ENCODE measurements at regions not wholly inside any gene's neighbourhood (a gene's known extent, or its start where the extent isn't known, plus 50 kb on each side); places are given as distances from the start of the nearest gene placed in this dataset.
"Not testable (repeated sequence)": the region's sequence is repeated elsewhere in the genome, so short reads cannot be mapped to it uniquely, and the experiment has no call there.

GRCh38 chr5:36384845-36385244, 83.1 kb upstream of the RANBP3L start:
- Histone ChIP-seq H3K36me3 (ENCODE audit: control insufficient read depth, insufficient read depth, low read length) (no peaks in the 10 kb centered on the region), H3K9me3 (ENCODE audit: control insufficient read depth, insufficient read depth, low read length) (no peaks in the 10 kb centered on the region), H3K4me1 (ENCODE audit: control insufficient read depth, insufficient read depth, low read length) (no peaks in the 10 kb centered on the region), H3K4me3 (ENCODE audit: low read depth, low read length) (no peak overlapping the region), H3K27me3 (ENCODE audit: control insufficient read depth, insufficient read depth, low read length) (no peaks in the 10 kb centered on the region), H3K27ac (ENCODE audit: low read depth, low read length) (no peak overlapping the region)
- WGBS (ENCODE audit: insufficient coverage) = 57% methylated on average over 2 of the region's 3 CpGs
- DNase-seq (ENCODE audit: low read depth in 4 of 6, low spot score in 6 of 6) = no peak

GRCh38 chr5:36385495-36385894, 83.8 kb upstream of the RANBP3L start:
- Histone ChIP-seq H3K4me3 (ENCODE audit: low read depth, low read length) (no peak overlapping the region), H3K27me3 (ENCODE audit: control insufficient read depth, insufficient read depth, low read length) (no peaks in the 10 kb centered on the region), H3K9me3 (ENCODE audit: control insufficient read depth, insufficient read depth, low read length) (no peaks in the 10 kb centered on the region), H3K27ac (ENCODE audit: low read depth, low read length) (no peak overlapping the region), H3K36me3 (ENCODE audit: control insufficient read depth, insufficient read depth, low read length) (no peaks in the 10 kb centered on the region), H3K4me1 (ENCODE audit: control insufficient read depth, insufficient read depth, low read length) (no peaks in the 10 kb centered on the region)
- no peak for DNase-seq (ENCODE audit: low read depth in 4 of 6, low spot score in 6 of 6)
- 96% methylated on average over 2 of the region's 2 CpGs for whole genome bisulfite sequencing (ENCODE audit: insufficient coverage)

GRCh38 chr5:36388288-36388687, 86.6 kb upstream of the RANBP3L start:
- H3K9me3 ChIP-seq (ENCODE audit: control insufficient read depth, insufficient read depth, low read length) = no peaks in the 10 kb centered on the region
- DNase-seq (ENCODE audit: low read depth in 4 of 6, low spot score in 6 of 6) = no peak
- no peaks in the 10 kb centered on the region for H3K4me1 ChIP-seq (ENCODE audit: control insufficient read depth, insufficient read depth, low read length)
- H3K36me3 ChIP-seq (ENCODE audit: control insufficient read depth, insufficient read depth, low read length) = no peaks in the 10 kb centered on the region
- no peak overlapping the region for H3K4me3 ChIP-seq (ENCODE audit: low read depth, low read length)
- H3K27ac ChIP-seq (ENCODE audit: low read depth, low read length) = no peak overlapping the region
- no CpG with 5 or more reads among the region's 4 CpGs for WGBS (ENCODE audit: insufficient coverage)
- H3K27me3 ChIP-seq (ENCODE audit: control insufficient read depth, insufficient read depth, low read length) = no peaks in the 10 kb centered on the region

GRCh38 chr5:36389245-36389644, 87.5 kb upstream of the RANBP3L start:
- no peaks in the 10 kb centered on the region for H3K9me3 ChIP-seq (ENCODE audit: control insufficient read depth, insufficient read depth, low read length)
- WGBS (ENCODE audit: insufficient coverage) = no CpG with 5 or more reads among the region's 4 CpGs

GRCh38 chr5:36390640-36391039, 88.9 kb upstream of the RANBP3L start:
- H3K36me3 ChIP-seq (ENCODE audit: control insufficient read depth, insufficient read depth, low read length) = no peaks in the 10 kb centered on the region
- 84% methylated on average over 7 of the region's 9 CpGs for WGBS (ENCODE audit: insufficient coverage)
- no peak overlapping the region for H3K4me3 ChIP-seq (ENCODE audit: low read depth, low read length)
- H3K27me3 ChIP-seq (ENCODE audit: control insufficient read depth, insufficient read depth, low read length) = no peaks in the 10 kb centered on the region
- no peaks in the 10 kb centered on the region for H3K9me3 ChIP-seq (ENCODE audit: control insufficient read depth, insufficient read depth, low read length)
- no peaks in the 10 kb centered on the region for H3K4me1 ChIP-seq (ENCODE audit: control insufficient read depth, insufficient read depth, low read length)
- no peak overlapping the region for H3K27ac ChIP-seq (ENCODE audit: low read depth, low read length)
- no peak for DNase-seq (ENCODE audit: low read depth in 4 of 6, low spot score in 6 of 6)

More at GRCh38 chr5:36389245-36389644, 87.5 kb upstream of the RANBP3L start:
- Histone ChIP-seq H3K4me3 (ENCODE audit: low read depth, low read length) (no peak overlapping the region), H3K27me3 (ENCODE audit: control insufficient read depth, insufficient read depth, low read length) (no peaks in the 10 kb centered on the region), H3K27ac (ENCODE audit: low read depth, low read length) (no peak overlapping the region), H3K36me3 (ENCODE audit: control insufficient read depth, insufficient read depth, low read length) (no peaks in the 10 kb centered on the region), H3K4me1 (ENCODE audit: control insufficient read depth, insufficient read depth, low read length) (no peaks in the 10 kb centered on the region)
- peak in 1 of 6 donors; percentile 38 for DNase-seq (ENCODE audit: low read depth in 4 of 6, low spot score in 6 of 6)

GRCh38 chr5:36392186-36392585, 90.5 kb upstream of the RANBP3L start:
- Histone ChIP-seq H3K9me3 (ENCODE audit: control insufficient read depth, insufficient read depth, low read length) (no peaks in the 10 kb centered on the region), H3K27me3 (ENCODE audit: control insufficient read depth, insufficient read depth, low read length) (no peaks in the 10 kb centered on the region), H3K36me3 (ENCODE audit: control insufficient read depth, insufficient read depth, low read length) (no peaks in the 10 kb centered on the region), H3K4me3 (ENCODE audit: low read depth, low read length) (no peak overlapping the region), H3K4me1 (ENCODE audit: control insufficient read depth, insufficient read depth, low read length) (no peaks in the 10 kb centered on the region), H3K27ac (ENCODE audit: low read depth, low read length) (no peak overlapping the region)
- 63% methylated on average over 3 of the region's 5 CpGs for WGBS (ENCODE audit: insufficient coverage)
- no peak for DNase-seq (ENCODE audit: low read depth in 4 of 6, low spot score in 6 of 6)

GRCh38 chr5:36392818-36393217, 91.1 kb upstream of the RANBP3L start:
- no peaks in the 10 kb centered on the region for H3K4me1 ChIP-seq (ENCODE audit: control insufficient read depth, insufficient read depth, low read length)
- H3K27ac ChIP-seq (ENCODE audit: low read depth, low read length) = no peak overlapping the region
- H3K9me3 ChIP-seq (ENCODE audit: control insufficient read depth, insufficient read depth, low read length) = no peaks in the 10 kb centered on the region
- H3K36me3 ChIP-seq (ENCODE audit: control insufficient read depth, insufficient read depth, low read length) = no peaks in the 10 kb centered on the region
- no peak overlapping the region for H3K4me3 ChIP-seq (ENCODE audit: low read depth, low read length)
- no peaks in the 10 kb centered on the region for H3K27me3 ChIP-seq (ENCODE audit: control insufficient read depth, insufficient read depth, low read length)
- DNase-seq (ENCODE audit: low read depth in 4 of 6, low spot score in 6 of 6) = peak in 1 of 6 donors; percentile 37

GRCh38 chr5:36393656-36394428, 92.1 kb upstream of the RANBP3L start:
- H3K36me3 ChIP-seq (ENCODE audit: control insufficient read depth, insufficient read depth, low read length) = no peaks in the 10 kb centered on the region
- H3K4me3 ChIP-seq (ENCODE audit: low read depth, low read length) = no peak overlapping the region
- H3K9me3 ChIP-seq (ENCODE audit: control insufficient read depth, insufficient read depth, low read length) = no peaks in the 10 kb centered on the region
- no CpG with 5 or more reads among the region's 4 CpGs for WGBS (ENCODE audit: insufficient coverage)
- H3K27ac ChIP-seq (ENCODE audit: low read depth, low read length) = no peak overlapping the region
- H3K27me3 ChIP-seq (ENCODE audit: control insufficient read depth, insufficient read depth, low read length) = no peaks in the 10 kb centered on the region
- no peaks in the 10 kb centered on the region for H3K4me1 ChIP-seq (ENCODE audit: control insufficient read depth, insufficient read depth, low read length)
- no peak for DNase-seq (ENCODE audit: low read depth in 4 of 6, low spot score in 6 of 6)

- Histone ChIP-seq H3K4me1 (ENCODE audit: control insufficient read depth, insufficient read depth, low read length) (no peaks in the 10 kb centered on the region), H3K36me3 (ENCODE audit: control insufficient read depth, insufficient read depth, low read length) (no peaks in the 10 kb centered on the region), H3K9me3 (ENCODE audit: control insufficient read depth, insufficient read depth, low read length) (no peaks in the 10 kb centered on the region), H3K27ac (ENCODE audit: low read depth, low read length) (no peak overlapping the region), H3K27me3 (ENCODE audit: control insufficient read depth, insufficient read depth, low read length) (no peaks in the 10 kb centered on the region), H3K4me3 (ENCODE audit: low read depth, low read length) (no peak overlapping the region)
- WGBS (ENCODE audit: insufficient coverage) = 100% methylated on average over 1 of the region's 4 CpGs
- DNase-seq (ENCODE audit: low read depth in 4 of 6, low spot score in 6 of 6) = no peak
These were observed 93.6 kb upstream of the RANBP3L start for GRCh38 chr5:36395260-36395659.

GRCh38 chr5:36395947-36396346, 94.2 kb upstream of the RANBP3L start:
- H3K4me3 ChIP-seq (ENCODE audit: low read depth, low read length); DNase-seq (ENCODE audit: low read depth in 4 of 6, low spot score in 6 of 6); H3K36me3 ChIP-seq (ENCODE audit: control insufficient read depth, insufficient read depth, low read length); H3K27me3 ChIP-seq (ENCODE audit: control insufficient read depth, insufficient read depth, low read length); H3K27ac ChIP-seq (ENCODE audit: low read depth, low read length); H3K9me3 ChIP-seq (ENCODE audit: control insufficient read depth, insufficient read depth, low read length); H3K4me1 ChIP-seq (ENCODE audit: control insufficient read depth, insufficient read depth, low read length): not testable (repeated sequence)
- WGBS (ENCODE audit: insufficient coverage) = 100% methylated on average over 7 of the region's 12 CpGs

Data from spinal cord (tissue), 9 donors.